ENCODE measurements at regions not wholly inside any gene's neighbourhood (a gene's known extent, or its start where the extent isn't known, plus 50 kb on each side); places are given as distances from the start of the nearest gene placed in this dataset.

- CTCF ChIA-PET, result no interaction called here
- intact Hi-C loops (cut with micrococcal nuclease), result no loop called here
- BruUV-seq (replicated peaks), result no TSS peak
Measured at GRCh38 chrX:5265324-5265850, 963.3 kb downstream of the NLGN4X start.

GRCh38 chrX:5250106-5250505 lies 978.6 kb downstream of the NLGN4X start:
- BruUV-seq (replicated peaks), result no TSS peak

More at GRCh38 chrX:5265324-5265850, 963.3 kb downstream of the NLGN4X start:
- DNase-seq, result no peak
- no peaks in the 10 kb centered on the region for H3K79me2 ChIP-seq (ENCODE audit: low read length)
- no peak overlapping the region for H3K27ac ChIP-seq (ENCODE audit: low read length)
- POLR2A ChIA-PET (ENCODE audit: unreplicated experiment), result no interaction called here
- no peak for ATAC-seq
- no peak overlapping the region for H3K4me3 ChIP-seq (ENCODE audit: low read length)
- H3K36me3 ChIP-seq (ENCODE audit: low read depth, low read length), result no peaks in the 10 kb centered on the region
- H4K20me1 ChIP-seq (ENCODE audit: low read length), result no peaks in the 10 kb centered on the region
- no peaks in the 10 kb centered on the region for H3K4me1 ChIP-seq (ENCODE audit: insufficient read depth, low read length)
- H3F3A ChIP-seq (ENCODE audit: low read length, unreplicated experiment), result no peaks in the 10 kb centered on the region
- H2AFZ ChIP-seq (ENCODE audit: low read length), result no peak overlapping the region
- no peaks in the 10 kb centered on the region for H3K9me3 ChIP-seq (ENCODE audit: low read length)
- H3K27me3 ChIP-seq (ENCODE audit: low read length), result no peaks in the 10 kb centered on the region
- no peak overlapping the region for H3K9ac ChIP-seq (ENCODE audit: low read length)
- TF ChIP-seq CTCF (conservative IDR thresholded peaks at IDR 0.05; ENCODE audit: low read depth, low read length) (no peak), EZH2 (IDR thresholded peaks at IDR 0.05; ENCODE audit: low read length, unreplicated experiment) (no peak)
- no peaks in the 10 kb centered on the region for H3K9me2 ChIP-seq (replicated peaks; ENCODE audit: low read length)
- H3K4me2 ChIP-seq (ENCODE audit: low read length), result no peak overlapping the region

More at GRCh38 chrX:5250106-5250505, 978.6 kb downstream of the NLGN4X start:
- Histone ChIP-seq H3K9me3 (ENCODE audit: low read length) (no peaks in the 10 kb centered on the region), H3K27me3 (ENCODE audit: low read length) (peaks cover 10% of the 10 kb centered on the region; the same call in 1 of the 2 replicates), H3K9me2 (replicated peaks; ENCODE audit: low read length) (no peaks in the 10 kb centered on the region), H4K20me1 (ENCODE audit: low read length) (no peaks in the 10 kb centered on the region), H3K9ac (ENCODE audit: low read length) (no peak overlapping the region), H2AFZ (ENCODE audit: low read length) (no peak overlapping the region), H3K27ac (ENCODE audit: low read length) (no peak overlapping the region), H3K4me1 (ENCODE audit: insufficient read depth, low read length) (no peaks in the 10 kb centered on the region), H3K36me3 (ENCODE audit: low read depth, low read length) (no peaks in the 10 kb centered on the region), H3K4me2 (ENCODE audit: low read length) (no peak overlapping the region), H3K79me2 (ENCODE audit: low read length) (no peaks in the 10 kb centered on the region), H3F3A (ENCODE audit: low read length, unreplicated experiment) (no peaks in the 10 kb centered on the region), H3K4me3 (ENCODE audit: low read length) (no peak overlapping the region)
- ChIA-PET CTCF (no interaction called here), POLR2A (ENCODE audit: unreplicated experiment) (no interaction called here)
- no peak for TF ChIP-seq EZH2 (IDR thresholded peaks at IDR 0.05; ENCODE audit: low read length, unreplicated experiment)
- no peak for TF ChIP-seq CTCF (conservative IDR thresholded peaks at IDR 0.05; ENCODE audit: low read depth, low read length)
- TF ChIP-seq EZH2phosphoT487 (IDR thresholded peaks at IDR 0.05; ENCODE audit: borderline replicate concordance, low read length), result no peak
- DNase-seq (no peak), ATAC-seq (no peak)
- intact Hi-C loops (cut with micrococcal nuclease), result no loop called here
